HCT116 (cell line): ENCODE measurements at regions not wholly inside any gene's neighbourhood (a gene's known extent, or its start where the extent isn't known, plus 50 kb on each side); places are given as distances from the start of the nearest gene placed in this dataset.
"Not testable (repeated sequence)": the region's sequence is repeated elsewhere in the genome, so short reads cannot be mapped to it uniquely, and the experiment has no call there.

Source experiments
- ATAC-seq: fragments of 200-7000 bp; cut with Tn5 transposase; 2 replicates; pipeline ENCODE4 v1.9.1; 2020; ENCODE audit warnings: mild to moderate bottlenecking, moderate library complexity
- BruUV-seq: library from RNA; stranded (reverse); fragments of 400-500 nt; replicated peaks from 2 replicates; lab custom pipeline; 2021; lab: Mats Ljungman, UMichigan
- CTCF ChIA-PET: fragments of 300-600 bp; sonication (Branson Sonifier 250); formaldehyde crosslinking; loops from one replicate; lab custom pipeline; 2021; ENCODE audit warnings: antibody characterized with exemption; lab: Charles Lee
- POLR2A ChIA-PET: fragments of 300-600, 350-600 bp; sonication (Branson Sonifier 250); formaldehyde crosslinking; loops from one replicate; lab custom pipeline; 2021; ENCODE audit warnings: antibody characterized with exemption; lab: Charles Lee
- RAD21 ChIA-PET, 2 experiments: fragments of 300-600 bp; sonication (Branson Sonifier 250); formaldehyde crosslinking; loops; one replicate each; lab custom pipeline; 2023; ENCODE audit warnings: low total read pairs in 2 of 2; ENCODE audit not compliant: uncharacterized antibody in 2 of 2, unreplicated experiment in 2 of 2, low non-redundant PET in 1 of 2; lab: Charles Lee
- DNase-seq: peaks from one replicate; pipeline ENCODE4 v3.0.0-alpha.2; 2010; ENCODE audit warnings: low read depth, low spot score
- H2AFZ ChIP-seq: fragments of 200-600 bp; shearing (Covaris generic), sonication (generic); 2 replicates; pipeline ENCODE4 v1.6.1; 2017; ENCODE audit warnings: low read depth, mixed run types, mixed read lengths, antibody characterized with exemption, low read length; ENCODE audit not compliant: poor library complexity, severe bottlenecking
- H3K27ac ChIP-seq: 2 replicates; pipeline ENCODE4 v1.5.1; 2012; ENCODE audit warnings: low read depth, low read length
- H3K27me3 ChIP-seq: fragments of 200-600 bp; sonication (generic); 2 replicates; pipeline ENCODE4 v1.6.1; 2016; ENCODE audit warnings: mixed run types, low read length, mixed read lengths; ENCODE audit not compliant: insufficient read depth
- H3K36me3 ChIP-seq, 2 experiments: fragments of 200-500 bp in 1 of 2; fragments of 200-600 bp in 1 of 2; sonication (Bioruptor generic) in 1 of 2; sonication (generic) in 1 of 2; 2 replicates each; pipeline versions ENCODE4 v1.5.1 to v1.6.1; 2014 to 2016; ENCODE audit warnings: low read length in 2 of 2, inconsistent platforms in 1 of 2, mixed read lengths in 1 of 2, mixed run types in 1 of 2; ENCODE audit not compliant: insufficient read depth in 2 of 2, control insufficient read depth in 1 of 2
- H3K4me1 ChIP-seq, 2 experiments: fragments of 200-600 bp in 1 of 2; sonication (generic) in 1 of 2; 2 replicates each; pipeline versions ENCODE4 v1.5.1 to v1.6.1; 2012 to 2017; ENCODE audit warnings: low read length in 2 of 2, inconsistent platforms in 1 of 2, mild to moderate bottlenecking in 1 of 2, mixed read lengths in 1 of 2, mixed run types in 1 of 2, moderate library complexity in 1 of 2; ENCODE audit not compliant: insufficient read depth in 2 of 2, control insufficient read depth in 1 of 2
- H3K4me2 ChIP-seq: fragments of 200-600 bp; sonication (generic); 2 replicates; pipeline ENCODE4 v1.6.1; 2017; ENCODE audit warnings: mixed run types, low read length, mixed read lengths
- H3K4me3 ChIP-seq, 2 experiments: fragments of 200-600 bp in 1 of 2; sonication (generic) in 1 of 2; replicated peaks in 1 of 2; 2 replicates each; pipeline ENCODE4 v1.5.1; 2011 to 2016; ENCODE audit warnings: low read length in 2 of 2, control low read depth in 1 of 2, low read depth in 1 of 2, mild to moderate bottlenecking in 1 of 2, mixed read lengths in 1 of 2, mixed run types in 1 of 2
- H3K79me2 ChIP-seq: fragments of 200-600 bp; sonication (generic); 2 replicates; pipeline ENCODE4 v1.6.1; 2017; ENCODE audit warnings: mild to moderate bottlenecking, mixed run types, low read length, moderate library complexity, mixed read lengths; ENCODE audit not compliant: insufficient read depth
- H3K9ac ChIP-seq: fragments of 200-600 bp; sonication (generic); 2 replicates; pipeline ENCODE4 v1.6.1; 2016; ENCODE audit warnings: low read length, mixed read lengths
- H3K9me2 ChIP-seq: fragments of 200-600 bp; sonication (generic), shearing (Covaris generic); 2 replicates; pipeline ENCODE4 v1.6.1; 2017; ENCODE audit warnings: mixed run types, mild to moderate bottlenecking, moderate library complexity; ENCODE audit not compliant: insufficient read depth
- H3K9me3 ChIP-seq, 2 experiments: fragments of 200-500 bp in 1 of 2; fragments of 200-600 bp in 1 of 2; sonication (Bioruptor generic) in 1 of 2; sonication (generic) in 1 of 2; 2 replicates each; pipeline ENCODE4 v1.6.1; 2014 to 2017; ENCODE audit warnings: low read length in 2 of 2, mixed read lengths in 2 of 2, inconsistent platforms in 1 of 2, low read depth in 1 of 2, mild to moderate bottlenecking in 1 of 2, mixed run types in 1 of 2, moderate library complexity in 1 of 2; ENCODE audit not compliant: control insufficient read depth in 1 of 2, insufficient read depth in 1 of 2
- H4K20me1 ChIP-seq: fragments of 200-600 bp; sonication (generic), shearing (Covaris generic); 2 replicates; pipeline ENCODE4 v1.6.1; 2017; ENCODE audit warnings: mixed run types, mild to moderate bottlenecking, moderate library complexity; ENCODE audit not compliant: insufficient read depth
- CEBPB ChIP-seq: IDR thresholded peaks from 2 replicates; pipeline ENCODE4 v1.6.1; 2012; ENCODE audit warnings: low read depth
- ZFX ChIP-seq: fragments of 450-650 bp; IDR thresholded peaks from 2 replicates; pipeline ENCODE4 v1.6.1; 2017
- intact Hi-C: fragments of 100-400 bp; cut with micrococcal nuclease; formaldehyde crosslinking; loops from 2 replicates; pipeline ENCODE4 v1.10.0; 2022

GRCh38 chr5:53792338-53792737, 231.9 kb downstream of the NDUFS4 start:
- BruUV-seq, result no TSS peak
- Histone ChIP-seq H3K9me2 (no peaks in the 10 kb centered on the region), H3K4me3 (no peak overlapping the region), H3K4me2 (no peak overlapping the region), H2AFZ (no peak overlapping the region), H3K79me2 (no peaks in the 10 kb centered on the region), H3K36me3 (no peaks in the 10 kb centered on the region), H4K20me1 (no peaks in the 10 kb centered on the region), H3K9ac (no peak overlapping the region), H3K9me3 (no peaks in the 10 kb centered on the region), H3K4me1 (no peaks in the 10 kb centered on the region), H3K27me3 (peaks cover 13% of the 10 kb centered on the region; the same call in 1 of the 2 replicates), H3K27ac (no peak overlapping the region)
- RAD21 ChIA-PET, result no interaction called here
- POLR2A ChIA-PET, result no interaction called here
- DNase-seq, result no peak
- TF ChIP-seq ZFX (no peak), CEBPB (no peak)
- intact Hi-C loops, result no loop called here
- ATAC-seq, result no peak
- CTCF ChIA-PET, result no interaction called here

- H3K9ac ChIP-seq, H3K4me1 ChIP-seq, H2AFZ ChIP-seq, H3K9me2 ChIP-seq, H4K20me1 ChIP-seq, BruUV-seq, POLR2A ChIA-PET, H3K36me3 ChIP-seq, H3K27ac ChIP-seq, H3K4me2 ChIP-seq, H3K9me3 ChIP-seq, H3K4me3 ChIP-seq, H3K79me2 ChIP-seq, DNase-seq, RAD21 ChIA-PET, CTCF ChIA-PET, intact Hi-C loops: not testable (repeated sequence)
- peaks cover 14% of the 10 kb centered on the region; the same call in 1 of the 2 replicates for H3K27me3 ChIP-seq
- peak; percentile 54; the same call in 1 of the 2 replicates for ATAC-seq
Observed at GRCh38 chr5:53799644-53800043, 239.2 kb downstream of the NDUFS4 start.

- H3K4me2 ChIP-seq, H3K9me2 ChIP-seq, POLR2A ChIA-PET, H3K36me3 ChIP-seq, H4K20me1 ChIP-seq, H3K27me3 ChIP-seq, H2AFZ ChIP-seq, H3K27ac ChIP-seq, DNase-seq, H3K9me3 ChIP-seq, BruUV-seq, RAD21 ChIA-PET, H3K79me2 ChIP-seq, intact Hi-C loops, CTCF ChIA-PET, H3K4me3 ChIP-seq, H3K9ac ChIP-seq, H3K4me1 ChIP-seq, ATAC-seq: not testable (repeated sequence)
Observed at GRCh38 chr5:53808392-53808791, 248.0 kb downstream of the NDUFS4 start.
